ENCODE measurements at regions not wholly inside any gene's neighbourhood (a gene's known extent, or its start where the extent isn't known, plus 50 kb on each side); places are given as distances from the start of the nearest gene placed in this dataset.
"Not testable (repeated sequence)": the region's sequence is repeated elsewhere in the genome, so short reads cannot be mapped to it uniquely, and the experiment has no call there.

DNA sequence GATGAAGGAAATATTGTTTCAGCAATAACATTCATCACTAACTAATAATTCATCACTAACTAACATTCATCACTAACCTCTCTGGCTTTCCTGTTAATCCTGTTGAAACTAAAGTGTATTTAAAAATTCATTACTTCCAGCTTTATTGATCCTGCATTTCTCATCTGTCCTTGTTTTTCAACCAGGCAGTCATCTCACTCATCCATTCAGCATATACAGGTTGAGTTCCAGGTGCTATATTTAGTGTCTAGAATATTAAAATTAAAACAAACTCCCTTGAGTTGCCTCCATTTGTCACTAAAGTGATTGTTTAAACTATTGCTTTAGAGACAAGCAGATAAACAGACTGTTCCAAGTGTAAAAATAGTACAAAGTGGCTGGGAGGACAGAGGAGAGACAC is 58.1 kb downstream of the ATXN7L3B start:
- DNase-seq (ENCODE audit: low spot score) = no peak
- ATAC-seq = no peak

DNA sequence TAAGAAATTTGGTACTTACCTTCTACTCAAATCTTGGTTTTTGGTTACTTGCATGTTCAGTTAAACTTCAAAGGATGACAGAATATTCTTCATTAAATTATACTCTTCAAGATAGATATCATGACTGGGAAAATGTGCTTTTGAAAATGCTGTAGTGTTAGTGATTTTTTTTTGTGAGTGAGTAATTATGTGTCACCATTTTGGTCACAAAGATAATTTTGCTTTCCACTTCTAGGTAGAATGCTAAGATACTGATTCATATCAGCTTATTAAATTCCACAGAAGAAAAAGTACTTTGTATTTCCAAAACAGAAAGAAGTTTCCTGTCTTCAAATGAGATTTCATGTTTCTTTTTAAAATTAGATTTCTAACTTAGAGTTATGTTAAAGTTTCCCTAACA is 61.2 kb downstream of the ATXN7L3B start:
- no peak for DNase-seq (ENCODE audit: low spot score)
- ATAC-seq = no peak

DNA sequence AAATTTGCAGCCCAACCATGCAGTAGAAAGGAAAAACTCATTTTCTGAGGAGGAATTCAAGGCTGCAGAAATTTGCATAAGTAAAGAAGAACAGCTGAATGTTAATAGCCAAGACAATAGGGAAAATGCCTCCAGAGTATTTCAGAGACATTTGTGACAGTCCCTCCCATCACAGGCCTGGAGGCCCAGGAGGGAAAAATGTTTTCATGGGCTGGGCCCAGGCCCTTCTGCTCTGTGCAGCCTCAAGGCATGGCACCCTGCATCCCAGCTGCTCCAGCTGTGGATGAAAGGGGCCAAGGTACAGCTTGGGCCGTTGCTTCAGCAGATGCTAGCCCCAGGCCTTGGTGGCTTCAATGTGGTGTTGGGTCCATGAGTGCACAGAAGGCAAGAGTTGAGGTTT is 62.3 kb downstream of the ATXN7L3B start:
- DNase-seq (ENCODE audit: low spot score) (no peak), ATAC-seq (no peak)

DNA sequence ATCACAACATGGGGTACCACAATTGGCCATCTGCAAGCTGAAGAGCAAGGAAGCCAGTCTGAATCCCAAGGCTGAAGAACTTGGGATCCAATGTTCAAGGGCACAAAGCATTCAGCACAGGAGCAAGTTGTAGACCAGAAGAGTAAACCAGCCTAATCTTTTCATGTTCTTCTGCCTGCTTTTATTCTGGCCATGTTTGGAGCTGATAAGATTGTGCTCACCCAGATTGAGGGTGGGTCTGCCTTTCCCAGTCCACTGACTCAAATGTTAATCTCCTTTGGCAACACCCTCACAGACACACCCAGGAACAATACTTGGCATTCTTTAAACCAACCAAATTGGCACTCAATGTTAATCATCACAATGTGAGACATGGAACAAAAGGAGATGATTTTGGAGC is 63.2 kb downstream of the ATXN7L3B start:
- DNase-seq (ENCODE audit: low spot score); ATAC-seq: not testable (repeated sequence)

DNA sequence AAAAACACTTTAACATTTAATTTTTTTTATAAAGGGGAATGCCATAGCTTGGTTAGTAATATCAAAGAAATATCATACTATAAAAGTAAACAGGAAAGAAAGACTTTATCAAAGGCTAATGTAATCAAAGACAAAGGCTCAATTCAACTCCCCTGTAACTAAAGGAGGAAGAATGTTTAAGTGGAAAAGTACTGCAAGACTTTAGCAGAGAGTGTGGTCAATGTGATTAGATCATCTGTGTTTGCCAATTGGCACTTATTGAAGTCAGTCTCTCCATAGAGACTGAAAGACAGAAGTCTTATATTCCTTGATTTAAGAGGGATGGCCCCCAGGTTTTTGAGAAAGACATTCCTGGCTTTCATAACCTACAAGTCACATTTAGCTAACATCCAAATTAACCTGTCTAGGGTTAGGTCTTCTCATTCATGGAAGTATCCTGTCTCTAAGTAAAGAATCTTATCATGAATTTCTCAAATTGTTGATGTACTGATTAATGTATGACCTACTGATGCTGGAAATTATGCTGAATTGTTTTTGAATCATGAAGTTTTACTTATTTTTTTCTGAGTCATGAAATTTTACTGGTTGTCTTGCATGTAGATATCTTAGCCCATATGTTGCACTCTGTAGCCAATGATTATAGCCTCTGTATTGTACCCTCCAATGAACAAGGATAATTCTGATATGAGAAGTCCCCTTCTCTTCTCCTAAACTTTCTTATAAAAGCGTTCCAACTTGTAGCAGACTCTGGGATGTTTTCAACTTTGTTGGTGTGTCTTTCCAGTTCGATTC is 65.4 kb downstream of the ATXN7L3B start:
- DNase-seq (ENCODE audit: low spot score) (no peak), ATAC-seq (no peak)

DNA sequence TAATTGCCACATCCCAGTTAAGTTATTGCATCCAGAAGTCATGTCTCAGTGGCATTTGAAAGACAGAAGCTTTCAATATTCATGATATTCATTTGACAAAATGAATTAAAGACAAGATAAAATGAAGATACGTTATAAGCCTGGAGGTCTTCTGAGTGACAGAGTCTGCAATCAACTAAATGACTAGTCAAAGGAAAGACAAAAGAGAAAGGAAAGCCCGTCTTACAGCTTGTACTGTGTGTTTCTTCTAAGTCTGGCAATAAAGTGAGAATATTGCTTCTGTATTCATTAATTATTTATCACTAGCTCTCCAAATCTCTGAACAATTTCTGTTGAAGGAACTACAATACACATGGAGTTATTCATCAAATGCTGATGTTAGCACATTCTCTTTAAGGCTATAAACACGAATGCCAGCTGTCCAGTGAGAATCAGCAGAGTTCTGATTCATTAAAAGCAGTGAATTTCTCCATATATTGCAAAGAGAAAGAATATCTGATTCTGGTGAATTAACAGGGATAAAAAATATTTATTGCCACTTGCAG is 70.7 kb downstream of the ATXN7L3B start:
- DNase-seq (ENCODE audit: low spot score) (no peak), ATAC-seq (no peak)

DNA sequence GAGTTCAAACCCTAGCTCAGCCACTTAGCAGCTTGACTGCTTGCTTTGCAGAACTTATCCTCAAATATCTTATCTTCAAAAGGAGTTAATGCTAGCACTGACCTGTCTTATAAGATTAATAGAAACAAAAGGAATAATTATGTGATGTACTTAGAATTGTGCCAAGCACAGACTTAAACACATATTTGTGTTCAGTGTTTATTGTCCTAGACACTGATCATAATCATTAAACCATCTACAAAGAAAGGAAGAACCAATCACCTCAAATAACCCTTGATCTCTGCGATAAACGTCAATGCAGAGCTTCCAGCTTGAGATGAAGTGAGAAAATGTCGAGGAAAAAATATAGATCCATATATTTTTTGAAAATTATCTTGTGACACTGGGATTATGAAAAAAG is 73.1 kb downstream of the ATXN7L3B start:
- no peak for ATAC-seq
- no peak for DNase-seq (ENCODE audit: low spot score)

DNA sequence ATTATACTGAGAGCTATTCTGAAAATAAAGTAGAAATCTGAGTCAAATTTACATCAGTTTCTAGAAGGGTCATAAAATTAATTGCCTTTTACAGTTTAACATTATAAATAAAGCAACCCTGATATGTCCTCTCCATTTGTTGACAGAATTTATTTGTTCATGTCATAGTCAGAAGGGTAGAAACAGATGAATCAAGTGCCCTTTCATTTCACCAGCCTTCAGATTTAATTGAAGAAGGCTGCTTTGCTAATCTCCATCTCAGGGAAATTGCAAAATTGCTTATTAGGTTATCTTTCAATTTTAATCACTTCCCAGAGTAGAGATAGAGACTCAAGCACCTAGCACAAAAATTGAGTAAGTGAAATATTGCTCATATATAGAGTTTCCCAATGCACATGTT is 76.8 kb downstream of the ATXN7L3B start:
- DNase-seq (ENCODE audit: low spot score) = no peak

DNA sequence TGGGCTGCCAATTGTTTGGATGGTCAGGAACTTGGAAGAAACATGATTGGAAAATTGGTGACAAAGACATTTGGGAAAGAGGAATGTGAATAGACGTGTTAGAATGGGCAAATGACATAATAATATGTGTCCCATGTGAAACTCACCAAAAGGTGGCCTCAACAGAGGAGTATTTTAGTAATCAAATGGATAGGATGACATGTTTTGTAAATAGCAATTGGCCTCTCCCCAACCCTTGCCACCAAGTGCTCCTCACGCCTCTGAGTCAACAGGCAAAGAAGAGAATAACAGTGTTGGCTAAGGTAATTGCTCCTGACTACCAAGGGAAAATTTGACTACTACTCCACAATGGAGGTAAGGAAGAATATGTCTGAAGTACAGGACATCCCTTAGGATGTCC is 81.4 kb downstream of the ATXN7L3B start:
- no peak for ATAC-seq
- no peak for DNase-seq (ENCODE audit: low spot score)

More for the DNA sequence above, 76.8 kb downstream of the ATXN7L3B start:
- ATAC-seq = no peak

DNA sequence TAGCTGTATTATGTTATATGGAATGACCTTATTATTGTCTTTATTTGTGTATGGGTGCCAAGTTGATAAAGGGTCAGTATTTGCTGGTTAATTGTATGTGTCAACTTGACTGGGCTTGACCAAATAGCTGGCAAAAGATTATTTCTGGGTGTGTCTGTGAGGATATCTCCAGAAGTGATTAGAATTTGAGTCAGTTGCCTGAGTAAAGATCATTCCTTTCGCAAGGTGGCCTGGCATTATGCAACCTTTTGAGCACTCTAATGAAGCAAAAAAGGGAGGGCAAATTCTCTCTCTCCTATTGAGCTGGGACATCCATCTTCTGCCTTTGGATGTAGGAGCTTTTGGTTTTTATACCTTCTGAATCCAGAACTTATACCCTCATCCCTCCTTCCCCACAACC is 82.2 kb downstream of the ATXN7L3B start:
- DNase-seq (ENCODE audit: low spot score) (no peak), ATAC-seq (no peak)

DNA sequence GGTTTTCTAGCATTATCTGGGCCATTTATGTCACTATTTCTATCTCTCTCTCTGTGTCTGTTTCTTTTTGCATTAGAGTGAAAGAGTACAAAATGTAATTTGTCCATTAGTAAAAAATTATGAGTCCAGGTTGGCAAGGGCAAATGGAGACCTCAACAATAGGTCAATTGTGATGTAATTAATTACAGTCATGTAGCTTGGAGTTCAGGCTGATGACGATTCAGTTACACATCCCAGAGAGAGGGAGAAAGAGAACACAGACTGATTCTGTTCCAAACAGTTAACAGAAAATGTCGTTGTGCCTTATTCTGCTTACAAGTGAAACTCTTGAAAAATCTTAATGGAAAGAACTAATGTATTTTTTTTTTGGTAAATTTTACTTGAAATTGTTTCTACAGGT is 83.3 kb downstream of the ATXN7L3B start:
- no peak for ATAC-seq

DNA sequence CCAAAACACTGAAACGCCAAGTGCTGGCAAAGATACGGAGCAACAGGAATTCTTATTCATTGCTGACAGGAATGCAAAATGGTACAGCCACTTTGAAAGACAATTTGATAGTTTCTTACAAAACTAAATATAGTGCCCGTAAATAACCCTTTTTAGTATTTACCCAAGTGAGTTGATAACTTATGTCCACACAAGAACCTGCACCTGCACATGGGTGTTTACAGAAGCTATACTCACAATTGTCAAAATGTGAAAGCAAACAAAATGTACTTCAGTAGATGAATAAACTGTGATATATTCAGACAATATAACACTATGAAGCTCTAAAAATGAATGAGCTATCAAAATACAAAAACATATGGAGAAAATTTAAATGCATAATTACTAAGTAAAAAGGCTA is 86.6 kb downstream of the ATXN7L3B start:
- no peak for DNase-seq (ENCODE audit: low spot score)
- ATAC-seq = no peak

More for the DNA sequence above, 83.3 kb downstream of the ATXN7L3B start:
- DNase-seq (ENCODE audit: low spot score) = no peak

DNA sequence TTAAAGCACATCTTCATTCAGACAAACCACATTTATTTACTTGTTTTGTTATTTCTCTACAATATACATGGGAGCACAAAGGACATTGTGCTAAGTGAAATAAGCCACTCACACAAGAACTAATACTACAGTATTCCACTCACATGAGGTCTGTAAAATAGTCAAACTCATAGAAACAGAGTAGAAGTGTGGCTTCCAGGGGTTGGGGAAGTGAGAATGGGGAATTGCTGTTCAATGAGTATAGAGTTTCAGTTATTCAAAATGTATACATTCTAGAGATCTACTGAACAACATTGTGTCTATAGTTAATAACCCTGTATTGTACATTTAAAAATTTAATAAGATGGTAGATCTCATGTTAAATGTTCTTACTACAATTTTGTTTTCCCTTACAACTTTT is 88.8 kb downstream of the ATXN7L3B start:
- ATAC-seq = no peak

DNA sequence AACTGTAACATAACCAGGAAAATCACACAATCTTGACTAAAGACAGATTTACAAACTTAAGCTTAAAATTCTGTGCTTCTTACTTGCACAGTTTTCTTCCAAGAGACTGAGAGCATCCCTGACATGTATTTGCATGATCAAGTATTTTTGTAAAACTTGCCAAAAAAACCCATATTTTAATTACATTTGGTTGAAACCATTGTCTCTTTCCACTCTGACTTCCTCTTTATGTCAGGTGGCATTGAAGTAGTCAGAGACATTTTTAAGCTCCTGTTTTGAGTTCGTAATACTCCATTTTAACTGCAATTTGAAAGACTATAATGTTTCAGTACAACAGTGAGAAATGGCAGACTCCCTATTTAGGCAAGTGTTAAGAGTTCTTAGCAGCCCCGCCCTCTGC is 103.6 kb downstream of the ATXN7L3B start:
- ATAC-seq = no peak
- no peak for DNase-seq (ENCODE audit: low spot score)

More for the DNA sequence above, 88.8 kb downstream of the ATXN7L3B start:
- DNase-seq (ENCODE audit: low spot score) = no peak

DNA sequence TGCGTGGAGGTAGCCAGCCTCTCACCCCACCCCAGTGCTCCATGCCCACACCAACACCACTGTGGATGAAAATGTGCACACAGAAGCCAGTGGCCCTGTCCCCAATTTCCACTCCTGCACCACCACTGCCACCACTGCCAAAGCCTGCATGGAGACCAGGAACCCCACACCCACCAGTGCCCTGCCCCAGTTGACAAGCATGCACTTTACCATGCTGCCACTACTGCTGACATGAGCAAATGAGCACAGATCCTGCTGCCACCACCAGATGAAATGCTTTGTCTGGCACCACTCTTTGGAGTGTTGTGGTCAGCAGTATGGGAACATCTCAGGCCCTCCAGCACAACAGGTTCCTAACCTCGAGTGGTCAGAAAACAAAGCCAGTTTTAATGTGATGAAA is 104.1 kb downstream of the ATXN7L3B start:
- ATAC-seq = no peak
- DNase-seq (ENCODE audit: low spot score) = no peak

DNA sequence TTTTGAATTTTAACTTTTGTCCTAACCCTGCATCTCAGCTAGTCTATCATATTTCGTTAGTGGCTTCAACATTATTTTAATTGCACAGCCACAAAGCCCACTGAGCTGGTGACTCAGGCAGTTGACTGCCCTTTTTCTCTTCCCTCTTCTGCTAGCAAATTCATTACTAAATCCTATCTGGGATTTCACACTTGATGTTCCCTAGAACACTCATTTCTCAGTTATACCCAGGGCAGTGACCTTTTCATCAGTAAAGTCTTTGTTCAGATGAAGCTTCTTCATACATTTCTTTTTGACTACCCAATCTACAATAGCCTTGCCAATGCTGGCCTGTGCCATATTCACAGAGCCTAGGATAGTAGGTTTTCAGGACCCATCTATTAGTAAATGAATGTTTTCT is 107.0 kb downstream of the ATXN7L3B start:
- ATAC-seq = no peak

DNA sequence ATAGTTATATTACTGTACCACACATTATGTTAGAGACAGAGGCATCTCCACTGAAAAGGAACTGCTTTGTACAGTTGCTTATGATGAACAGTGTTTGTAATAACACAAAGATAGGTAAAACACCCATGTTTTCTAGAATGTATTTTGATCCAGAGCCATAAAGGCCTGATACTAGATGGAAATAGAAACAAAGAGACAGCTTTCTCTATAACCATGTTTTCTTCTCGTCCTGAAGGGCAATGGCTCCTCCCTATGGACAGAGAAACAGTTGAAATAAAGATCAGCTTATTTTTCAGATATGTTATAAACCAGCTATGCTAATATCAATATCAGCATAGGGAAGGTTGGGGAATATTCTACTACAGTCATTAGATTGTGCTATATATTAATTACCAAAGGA is 109.2 kb downstream of the ATXN7L3B start:
- DNase-seq (ENCODE audit: low spot score) (no peak), ATAC-seq (no peak)

More for the DNA sequence above, 107.0 kb downstream of the ATXN7L3B start:
- DNase-seq (ENCODE audit: low spot score) = no peak

DNA sequence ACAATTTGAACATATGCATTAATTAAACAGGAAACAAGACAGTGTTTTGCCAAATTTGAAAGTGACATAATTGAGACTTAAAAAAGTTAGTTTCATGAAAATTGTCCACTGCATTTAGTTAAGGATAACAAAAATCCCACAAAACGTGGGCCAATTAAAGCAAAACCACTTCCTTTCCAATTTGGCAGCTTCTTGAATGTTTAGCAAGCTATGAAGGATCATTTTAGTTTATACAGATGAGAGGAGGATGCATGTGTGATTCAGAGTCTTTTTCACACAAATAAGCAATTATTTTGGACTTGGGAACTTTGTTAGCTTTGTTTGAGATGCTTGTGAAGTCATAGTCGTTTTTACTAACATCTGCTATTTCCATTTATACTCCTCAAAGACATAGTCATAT is 109.6 kb downstream of the ATXN7L3B start:
- DNase-seq (ENCODE audit: low spot score) = no peak

DNA sequence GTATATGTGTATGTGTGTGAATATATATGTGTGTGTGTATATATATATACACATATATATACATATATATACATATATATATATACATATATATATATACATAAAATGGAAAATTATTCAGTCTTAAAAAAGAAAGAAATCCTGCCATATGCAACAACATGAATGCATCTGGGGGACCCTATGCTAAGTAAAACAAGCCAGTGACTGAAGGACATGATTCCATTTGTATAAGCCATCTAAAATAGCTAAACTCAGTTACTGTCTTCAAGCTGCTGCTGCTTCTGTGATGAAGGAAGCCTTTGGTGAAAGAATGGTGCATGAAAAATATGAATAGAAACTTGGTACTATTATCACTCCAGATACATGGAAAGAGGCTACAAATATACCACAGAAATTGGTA is 118.6 kb downstream of the ATXN7L3B start:
- ATAC-seq = no peak
- no peak for DNase-seq (ENCODE audit: low spot score)

More for the DNA sequence above, 109.6 kb downstream of the ATXN7L3B start:
- ATAC-seq = no peak

DNA sequence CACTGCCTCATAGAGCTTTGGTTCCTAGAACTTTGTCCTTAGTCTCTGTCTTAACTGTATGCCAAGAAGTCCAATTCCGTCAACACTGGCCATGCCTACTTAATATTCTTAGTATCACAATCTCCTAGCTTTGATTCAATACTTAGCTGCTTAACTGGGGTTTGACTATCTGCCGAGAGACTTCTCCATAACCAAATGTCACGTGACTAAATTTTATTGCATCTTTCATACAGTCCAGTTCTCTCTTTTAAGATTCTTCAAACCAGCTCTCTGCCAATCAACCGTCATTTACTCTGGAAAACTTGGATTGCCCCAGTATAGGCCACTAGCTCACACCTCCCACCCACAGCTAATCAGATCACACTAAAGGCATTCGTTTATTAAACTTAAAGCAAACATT is 122.8 kb downstream of the ATXN7L3B start:
- ATAC-seq = no peak
- no peak for DNase-seq (ENCODE audit: low spot score)

DNA sequence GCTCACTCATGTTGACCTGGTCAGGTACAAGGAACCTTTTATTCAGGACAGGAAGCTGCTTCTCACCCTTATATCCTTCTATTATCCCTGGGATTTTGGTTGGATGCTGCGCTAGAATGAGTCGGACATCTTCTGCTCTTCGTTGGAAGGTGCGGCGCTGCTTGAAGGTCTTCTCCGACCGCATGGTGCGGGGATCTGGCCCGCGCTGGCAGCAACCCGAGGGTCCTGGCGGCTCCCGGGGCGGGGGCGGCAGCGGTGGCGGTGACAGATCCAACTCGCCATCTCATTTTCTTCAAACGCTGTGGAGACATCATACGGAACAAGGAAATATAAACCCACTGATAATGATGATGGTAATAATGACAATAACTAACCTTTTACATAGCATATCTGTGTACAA is 126.3 kb downstream of the ATXN7L3B start:
- no peak for DNase-seq (ENCODE audit: low spot score)
- no peak for ATAC-seq

DNA sequence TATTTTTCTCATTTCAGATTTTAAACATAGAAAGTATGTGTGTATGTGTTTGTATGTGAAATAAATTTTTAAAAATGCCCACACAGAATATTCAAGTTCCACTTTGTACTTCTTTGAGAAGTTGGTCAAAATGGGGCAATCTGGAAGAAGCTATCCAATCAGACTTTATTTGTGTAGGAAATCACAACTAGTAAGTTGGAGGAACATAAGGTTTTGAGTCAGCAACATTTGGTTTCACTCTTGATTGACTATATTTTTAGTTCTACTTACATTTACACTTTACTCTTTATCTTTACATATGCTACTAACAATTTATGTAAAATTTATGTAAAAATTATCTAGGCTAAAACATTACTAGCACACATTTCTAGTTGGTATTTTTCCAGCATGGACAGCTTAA is 128.1 kb downstream of the ATXN7L3B start:
- ATAC-seq (no peak), DNase-seq (ENCODE audit: low spot score) (no peak)

DNA sequence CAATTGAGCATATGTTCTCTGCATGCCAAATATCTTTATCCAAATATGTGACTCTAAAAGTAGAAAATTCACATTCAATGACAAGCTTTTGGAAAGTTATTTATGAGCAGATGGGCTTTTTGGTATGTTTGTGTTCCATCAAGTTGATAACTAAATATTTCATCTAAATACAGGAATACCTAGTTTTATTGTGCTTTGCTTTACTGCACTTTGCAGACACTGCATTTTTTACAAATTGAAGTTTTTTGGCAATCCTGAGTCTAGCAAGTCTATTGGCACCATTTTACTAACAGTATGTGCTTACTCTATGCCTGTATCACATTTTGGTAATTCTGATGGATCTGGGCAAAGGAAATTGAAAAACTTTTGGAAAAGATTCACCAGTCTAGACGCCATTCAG is 133.8 kb downstream of the ATXN7L3B start:
- ATAC-seq = no peak

More for the DNA sequence above, 133.8 kb downstream of the ATXN7L3B start:
- DNase-seq (ENCODE audit: low spot score) = no peak
